GM12892 (cell line): ENCODE measurements at regions not wholly inside any gene's neighbourhood (a gene's known extent, or its start where the extent isn't known, plus 50 kb on each side); places are given as distances from the start of the nearest gene placed in this dataset.

Experiments
- POLR2A ChIP-seq: IDR thresholded peaks from 2 replicates; pipeline ENCODE4 v1.6.1; 2011; ENCODE audit warnings: low read depth, low read length, control low read depth
- POLR2AphosphoS5 ChIP-seq: IDR thresholded peaks from 2 replicates; pipeline ENCODE4 v1.6.1; 2011; ENCODE audit warnings: low read depth, low read length, control low read depth
- TAF1 ChIP-seq: IDR thresholded peaks from 2 replicates; pipeline ENCODE4 v1.6.1; 2011; ENCODE audit warnings: low read depth, mild to moderate bottlenecking, control low read depth, low read length, borderline replicate concordance

DNA sequence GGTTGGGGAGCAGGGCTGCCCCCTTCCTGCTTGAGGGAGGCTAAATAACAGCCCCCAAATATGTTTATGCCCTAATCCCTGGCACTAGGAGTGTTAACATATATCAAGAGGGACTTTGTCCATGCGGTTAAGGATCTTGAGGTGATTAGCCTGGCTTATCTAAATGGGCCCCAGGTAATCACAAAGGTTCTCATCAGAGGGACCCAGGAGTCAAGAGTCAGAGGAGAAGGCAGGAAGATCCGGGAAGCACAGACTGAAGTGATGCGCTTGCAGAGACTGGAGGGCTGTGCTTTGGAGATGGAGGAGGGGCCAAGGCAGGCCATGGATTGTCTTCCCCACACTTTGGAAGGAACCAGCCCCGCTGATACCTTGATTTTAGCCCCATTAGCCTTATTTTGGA, 86.4 kb downstream of the IER5 start:
- TF ChIP-seq POLR2A, result no peak
- TF ChIP-seq TAF1, result no peak
- TF ChIP-seq POLR2AphosphoS5, result no peak
